ENCODE measurements at regions not wholly inside any gene's neighbourhood (a gene's known extent, or its start where the extent isn't known, plus 50 kb on each side); places are given as distances from the start of the nearest gene placed in this dataset.

DNA sequence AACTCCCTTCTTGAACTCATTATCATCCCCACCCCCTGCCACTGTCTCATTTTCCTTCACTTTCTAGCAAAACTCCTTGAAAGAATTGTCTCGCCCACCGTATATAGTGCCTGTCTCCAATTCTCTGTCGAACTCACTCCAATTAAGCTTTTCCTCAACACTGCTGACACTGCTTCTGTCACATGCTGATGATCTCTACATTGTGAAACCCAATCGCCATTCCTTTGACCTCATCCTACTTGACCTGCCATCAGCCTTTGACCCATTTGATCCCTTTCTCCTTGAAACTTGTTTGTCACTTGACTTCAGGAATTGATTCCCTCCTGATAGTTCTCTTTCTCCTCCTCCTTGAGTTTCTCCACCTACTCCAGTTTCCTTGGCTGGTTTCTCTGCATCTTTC is 54.8 kb downstream of the CCDC71L start:
- DNase-seq: no peak

DNA sequence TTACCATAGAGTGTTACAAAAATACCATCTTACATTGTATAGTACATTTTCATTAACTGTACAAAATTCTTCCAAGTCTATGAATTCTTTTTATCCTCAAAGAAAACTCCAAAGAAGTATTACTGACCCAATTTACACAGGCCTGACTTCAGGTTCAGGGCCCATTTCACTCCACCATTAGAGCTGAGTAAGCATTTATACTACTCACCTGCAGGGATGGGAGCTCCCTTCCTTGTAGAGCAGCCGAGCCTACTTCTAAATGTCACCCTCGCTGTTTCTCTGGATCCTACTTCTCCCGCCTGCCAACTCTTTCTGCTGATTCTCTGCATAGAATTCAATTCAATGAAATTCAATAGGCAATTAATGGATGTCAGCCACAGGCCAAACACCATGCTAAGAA is 56.0 kb downstream of the CCDC71L start:
- DNase-seq: no peak

DNA sequence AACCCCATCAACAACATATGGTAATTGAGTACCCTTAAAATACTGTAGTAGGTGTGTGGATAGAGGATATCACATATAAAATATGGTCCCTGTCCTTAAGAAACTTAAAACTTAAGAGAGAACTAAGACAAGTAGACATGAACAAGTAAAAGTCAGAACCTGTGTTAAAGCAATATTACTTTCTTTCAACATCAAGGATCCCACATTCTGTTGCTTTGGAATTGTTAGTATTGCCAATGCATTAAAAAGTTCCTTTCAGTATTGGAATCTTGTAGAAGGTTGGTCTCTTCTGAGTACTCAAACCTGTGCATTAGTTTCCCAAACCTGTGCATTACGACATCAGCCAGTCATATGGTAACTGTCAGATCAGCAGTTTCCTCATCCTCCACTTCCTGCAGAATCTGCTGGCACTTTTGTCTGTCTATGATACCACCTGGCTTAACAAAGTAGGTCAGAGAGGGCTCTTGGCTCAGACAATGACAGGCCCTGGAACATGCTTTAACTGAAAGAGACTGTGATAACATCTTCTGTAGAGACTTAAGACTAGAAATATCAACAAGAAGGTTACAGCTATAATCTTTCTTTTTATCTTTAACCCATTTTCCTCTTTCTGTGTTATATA is 56.5 kb downstream of the CCDC71L start:
- no peak for DNase-seq

DNA sequence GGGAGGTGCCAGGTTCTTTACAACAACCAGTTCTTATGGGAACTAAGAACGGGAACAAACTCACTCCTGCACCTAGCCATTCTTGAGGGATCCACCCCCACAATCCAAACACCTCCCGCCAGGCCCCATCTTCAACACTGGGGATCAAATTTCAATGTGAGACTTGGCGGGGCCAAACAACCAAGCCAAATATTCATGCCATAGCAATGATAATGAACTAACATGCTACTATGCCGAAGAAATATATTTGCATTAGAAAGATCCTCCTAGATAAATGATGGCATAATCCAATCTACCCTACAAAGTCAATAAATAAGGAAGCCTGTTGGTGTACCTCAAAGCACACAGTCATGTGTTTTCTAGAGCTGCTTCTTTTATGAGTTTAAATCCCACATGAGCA is 57.6 kb downstream of the CCDC71L start:
- DNase-seq: no peak

DNA sequence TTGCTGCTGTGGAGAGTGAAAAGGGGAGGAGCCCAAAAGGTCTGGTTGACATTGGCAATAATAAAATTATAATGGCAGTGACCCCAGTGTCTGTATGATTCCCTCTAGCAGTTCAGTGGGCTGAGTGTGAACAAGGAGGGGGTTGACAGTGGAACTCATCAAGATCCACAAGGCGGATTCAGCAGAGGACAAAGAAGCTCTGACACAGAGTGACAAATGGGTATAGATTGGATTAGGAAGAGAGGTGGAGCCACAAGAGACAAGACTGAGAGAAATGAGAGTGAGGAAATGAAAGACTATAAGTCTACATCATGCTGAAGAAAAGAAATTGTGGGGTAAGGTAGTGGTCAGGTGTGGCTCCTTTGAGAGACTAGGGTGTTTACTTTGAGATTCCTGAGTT is 58.9 kb downstream of the CCDC71L start:
- DNase-seq: no peak

DNA sequence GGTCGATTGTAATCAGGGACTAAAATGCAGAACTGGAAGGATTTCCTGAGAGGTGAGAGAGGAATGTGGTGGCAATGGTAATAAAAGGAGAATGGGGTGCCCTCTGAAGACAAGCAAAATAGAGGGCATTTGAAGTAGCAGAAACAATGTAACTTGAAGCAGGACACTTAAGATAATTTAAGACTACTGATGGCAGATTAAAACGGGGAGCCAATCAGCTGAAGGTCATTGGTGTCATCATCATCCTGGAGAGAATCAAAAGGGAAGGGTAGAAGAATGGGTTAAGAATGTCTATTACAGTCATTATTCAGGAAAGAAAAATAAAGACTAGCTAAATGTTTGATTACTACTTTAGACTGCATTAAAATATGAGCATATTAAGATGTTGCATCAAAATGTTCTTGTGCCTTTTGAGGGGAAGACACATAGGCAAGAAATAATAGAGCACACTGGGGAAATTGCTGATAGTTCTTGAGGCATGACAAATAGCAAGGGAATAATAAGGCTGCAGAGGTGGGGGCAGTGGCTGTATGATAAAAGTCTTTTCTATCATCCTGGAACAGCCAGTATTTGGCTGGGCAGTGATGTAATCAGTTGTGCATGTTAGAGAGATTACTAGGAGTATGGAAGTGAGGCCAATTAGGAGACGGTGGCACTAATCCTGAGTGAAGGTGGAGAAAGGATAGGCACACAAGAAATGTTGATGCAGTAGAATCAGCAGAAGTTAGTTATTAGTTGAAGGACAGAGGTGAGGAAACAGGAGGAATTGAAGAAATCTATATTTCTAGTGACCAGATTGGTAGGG is 60.2 kb downstream of the CCDC71L start:
- DNase-seq: no peak

DNA sequence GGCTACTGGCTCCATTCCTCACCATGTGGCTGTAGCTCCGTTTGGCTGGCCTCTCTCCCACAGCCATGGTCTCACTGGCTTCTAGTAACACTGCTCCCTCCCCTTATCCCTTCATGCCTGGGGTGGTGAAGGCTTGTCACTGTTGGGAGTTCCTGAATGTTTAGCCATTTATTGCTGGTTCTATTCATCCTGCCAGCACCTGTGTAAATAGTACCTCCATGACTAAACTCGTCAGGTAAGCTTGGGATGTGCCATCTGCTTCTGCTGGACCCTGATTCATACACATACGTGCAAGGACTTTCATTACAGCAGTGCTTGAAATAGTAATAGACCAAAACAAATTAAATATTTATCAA is 61.6 kb downstream of the CCDC71L start:
- DNase-seq: no peak

DNA sequence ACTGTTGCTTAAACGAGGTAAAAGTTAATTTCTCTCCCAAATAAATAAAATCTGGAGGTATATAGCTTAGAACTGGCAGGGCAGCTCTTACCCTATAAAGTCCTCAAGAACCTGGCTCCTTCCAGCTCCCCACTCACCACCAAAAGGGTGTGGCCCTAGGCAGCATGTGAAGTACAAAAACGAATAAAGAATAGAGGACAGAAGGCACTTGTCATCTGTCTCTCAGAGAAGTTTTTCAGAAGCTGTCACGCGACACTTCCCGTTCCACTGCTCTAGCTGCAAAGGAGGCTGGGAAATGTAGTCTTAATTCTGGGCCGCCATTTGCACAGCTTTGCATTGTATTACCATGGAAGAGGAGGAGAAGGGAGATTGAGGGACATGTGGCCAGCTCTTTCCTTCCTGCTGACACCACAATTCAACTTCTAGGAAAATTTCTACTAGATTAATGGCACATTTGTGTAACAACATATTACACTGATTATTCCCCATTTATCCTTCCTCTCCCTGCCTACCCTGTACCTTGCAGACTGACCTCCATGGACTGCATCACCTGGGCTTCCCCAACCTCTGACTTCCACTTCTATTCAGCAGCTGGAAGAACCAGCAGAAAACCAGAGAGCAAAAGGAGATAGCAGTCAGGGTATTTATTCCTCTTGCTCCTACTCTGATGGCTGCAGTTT is 62.2 kb downstream of the CCDC71L start:
- no peak for DNase-seq

DNA sequence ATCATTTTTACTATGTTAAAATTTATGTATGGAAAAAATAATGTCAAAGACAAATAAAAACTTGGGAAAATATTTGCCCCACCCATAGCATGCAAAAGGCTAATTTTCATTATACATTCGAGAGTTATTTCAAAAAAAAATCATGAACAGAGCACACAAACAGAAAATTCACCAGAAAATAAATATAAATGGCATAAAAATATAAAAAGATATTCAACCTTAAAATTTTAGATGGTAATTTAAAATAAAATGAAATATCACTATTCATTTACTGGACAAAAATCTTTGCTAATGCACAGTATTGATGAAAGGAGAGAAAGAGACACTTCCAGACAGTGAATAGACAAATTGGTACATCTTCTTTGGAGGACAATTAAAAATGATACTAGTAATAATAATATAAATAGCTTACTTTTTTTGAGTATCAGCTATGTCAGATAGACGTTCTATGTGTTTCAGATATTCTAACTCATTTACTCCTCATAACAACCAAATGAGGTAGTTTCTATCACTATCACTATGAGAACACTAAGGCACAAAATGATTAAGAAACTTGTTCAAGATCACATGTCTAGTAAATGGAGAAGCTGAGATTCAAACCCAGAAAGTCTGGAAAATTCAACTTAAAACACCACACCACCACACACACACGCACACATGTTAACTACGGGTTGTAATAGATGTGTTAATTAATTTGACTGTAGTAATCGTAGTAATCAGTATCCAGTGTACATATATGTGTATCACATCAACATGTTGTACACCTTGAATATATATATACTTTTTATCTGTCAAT is 63.0 kb downstream of the CCDC71L start:
- no peak for DNase-seq

DNA sequence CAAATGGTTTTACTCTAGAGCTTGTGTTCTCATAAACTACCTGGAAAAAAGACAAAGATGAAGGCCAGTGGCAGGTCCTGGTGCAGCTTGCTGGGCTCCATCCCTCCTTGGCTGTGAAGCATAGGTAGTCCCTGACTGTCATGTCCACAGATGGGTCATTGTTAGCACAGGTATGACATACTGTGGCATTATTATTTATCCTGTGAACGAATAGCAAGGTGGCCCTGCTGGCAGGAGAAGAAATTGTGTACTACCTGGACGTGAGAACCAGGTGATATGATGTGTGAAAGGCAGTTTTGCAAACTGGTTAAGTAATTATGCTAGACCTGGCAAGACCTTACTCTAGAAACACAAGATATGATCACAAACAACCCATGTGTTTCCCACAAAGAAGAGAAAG is 63.9 kb downstream of the CCDC71L start:
- DNase-seq: no peak

DNA sequence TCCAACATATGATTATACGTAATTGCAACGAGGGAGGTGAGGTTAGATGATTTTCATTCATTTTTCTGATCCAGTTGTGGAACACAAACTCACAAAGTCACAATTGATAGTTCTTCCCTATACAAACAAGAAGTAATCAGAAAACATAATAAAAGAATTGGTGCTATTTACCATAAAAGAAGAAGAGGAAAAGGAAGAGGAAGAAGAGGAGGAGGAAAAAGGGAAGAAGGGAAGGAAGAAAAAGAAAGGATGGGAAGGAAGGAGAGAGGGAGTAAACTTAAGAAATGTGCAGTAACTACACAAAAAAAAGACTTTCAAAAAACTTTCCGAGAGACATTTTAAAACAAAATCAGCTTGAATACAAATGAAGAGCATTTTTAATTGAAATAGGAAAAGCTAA is 65.0 kb downstream of the CCDC71L start:
- DNase-seq: no peak

DNA sequence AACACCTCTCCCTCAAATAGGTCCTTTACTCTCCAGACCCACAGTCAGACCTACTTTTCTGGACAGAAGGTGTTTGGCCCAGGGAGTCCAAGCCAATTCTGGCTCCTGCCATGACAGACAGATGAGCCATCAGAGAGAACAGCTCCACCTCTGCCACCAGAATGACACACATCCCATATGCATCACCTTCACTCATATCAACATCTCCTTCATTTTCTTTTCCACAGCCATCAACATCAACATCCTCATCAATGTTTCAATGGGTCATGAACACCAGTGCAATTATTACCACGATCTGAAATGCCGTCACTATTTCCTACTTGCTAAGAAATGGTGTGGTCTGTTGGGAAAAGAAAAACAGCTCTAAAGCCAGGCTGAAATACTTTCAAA is 67.9 kb downstream of the CCDC71L start:
- no peak for DNase-seq

DNA sequence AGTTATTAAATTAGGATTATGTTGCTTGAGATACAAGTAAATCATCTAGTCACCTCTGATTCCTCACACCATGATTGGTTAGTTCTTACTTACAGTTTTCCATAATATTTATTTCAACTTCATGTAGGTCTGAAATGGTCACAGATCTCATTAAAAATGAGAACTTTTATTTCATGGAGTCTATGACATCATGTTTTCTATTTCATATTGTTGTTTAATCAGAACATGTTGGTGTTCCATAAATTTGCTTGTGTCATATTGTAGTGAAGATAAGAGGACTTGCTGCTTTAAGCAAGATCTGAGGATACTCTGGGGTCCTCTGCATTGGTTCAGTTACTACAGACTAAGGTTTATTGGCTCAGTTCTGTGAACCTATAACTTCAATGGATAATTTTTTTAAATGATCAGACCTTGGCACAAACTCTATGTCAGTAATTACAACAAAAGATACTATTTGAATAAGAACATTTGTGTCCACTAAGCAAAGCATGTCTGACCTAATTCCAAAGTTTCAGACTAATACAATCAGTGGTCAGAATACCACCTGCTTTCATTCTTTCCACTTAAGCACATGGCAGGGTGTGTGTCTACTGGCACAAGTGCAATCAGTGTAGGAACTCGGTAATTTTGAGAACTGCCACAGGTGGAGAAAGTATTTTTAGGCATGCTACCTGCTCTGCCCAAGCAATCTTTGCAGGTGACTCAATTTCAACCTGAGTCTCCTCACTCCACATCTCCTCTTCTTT is 68.5 kb downstream of the CCDC71L start:
- no peak for DNase-seq

DNA sequence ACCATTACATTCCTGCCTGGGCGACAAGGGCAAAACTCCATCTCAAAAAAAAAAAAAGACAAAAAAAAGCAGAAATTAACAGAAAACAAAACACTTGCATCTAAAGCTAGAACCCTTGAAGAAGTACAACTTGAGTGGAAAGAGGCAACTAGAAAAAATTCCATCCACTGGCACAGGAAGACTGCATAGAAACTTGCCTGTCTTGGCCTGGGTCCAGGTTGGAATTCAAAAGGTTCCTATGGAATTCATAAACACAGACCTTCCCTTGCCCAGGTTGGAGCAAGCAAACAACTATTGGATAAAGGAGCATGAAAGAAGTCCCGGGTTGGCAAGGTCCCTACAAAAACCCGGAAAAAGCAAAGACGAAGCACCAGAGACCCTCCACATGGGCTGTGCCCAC is 69.8 kb downstream of the CCDC71L start:
- DNase-seq: no peak

DNA sequence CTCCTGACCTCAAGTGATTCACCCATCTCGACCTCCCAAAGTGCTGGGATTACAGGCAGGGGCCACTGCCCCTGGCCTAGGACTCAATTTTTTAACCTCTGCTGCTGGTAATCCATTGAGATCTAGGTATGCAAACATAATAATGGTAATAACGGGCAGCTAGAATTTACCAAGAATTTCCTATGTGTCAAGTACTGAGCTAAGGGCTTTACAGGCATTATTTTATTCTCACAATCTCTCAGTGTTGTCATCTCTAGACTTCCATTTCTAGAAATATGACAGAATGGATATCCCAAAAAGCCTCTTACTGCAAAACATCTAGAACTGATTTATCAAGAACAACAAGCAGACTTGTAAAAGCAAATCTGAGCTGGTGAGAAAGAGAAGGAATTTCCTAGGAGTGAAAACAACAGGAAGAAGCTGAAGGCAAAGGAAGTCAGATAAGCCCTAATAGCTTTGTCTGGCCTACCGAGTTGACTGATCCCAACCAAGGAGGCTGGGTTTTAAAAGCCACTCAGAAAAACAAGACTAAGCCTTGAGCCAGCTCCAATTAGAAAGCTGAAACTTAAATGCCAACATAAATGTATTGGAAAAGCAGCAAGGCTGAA is 70.6 kb downstream of the CCDC71L start:
- no peak for DNase-seq

DNA sequence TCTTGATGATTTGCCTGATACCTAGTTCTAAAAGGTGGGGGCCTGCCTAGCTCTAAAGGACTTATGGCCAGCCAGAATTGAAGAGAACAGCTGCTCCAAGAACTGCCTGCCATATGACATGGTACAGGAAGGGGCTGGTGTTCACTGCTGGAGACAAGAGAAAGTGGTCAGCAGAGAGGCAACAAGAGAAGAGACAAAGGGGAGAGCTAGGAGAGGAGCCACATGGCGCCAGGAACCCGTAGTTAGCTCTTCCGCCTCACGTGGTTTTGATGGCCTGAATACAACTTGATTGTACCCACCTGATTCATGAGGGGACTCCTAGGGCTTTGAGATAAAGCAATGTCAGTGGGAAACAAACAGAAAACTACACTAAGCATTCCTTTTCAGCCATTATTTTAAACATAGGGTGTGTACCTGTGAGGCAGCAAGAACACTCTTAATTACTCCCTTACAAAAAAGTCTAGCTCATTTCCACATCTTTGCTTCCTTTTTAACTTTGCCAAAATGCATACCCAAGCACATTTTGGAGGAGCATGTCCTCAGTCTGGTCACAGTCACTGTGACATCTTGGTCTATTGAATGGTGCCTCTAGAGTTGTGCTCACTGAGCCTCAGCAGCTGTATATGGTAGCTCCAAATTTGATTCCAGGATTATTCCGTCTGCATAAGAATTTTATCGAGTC is 71.6 kb downstream of the CCDC71L start:
- no peak for DNase-seq

DNA sequence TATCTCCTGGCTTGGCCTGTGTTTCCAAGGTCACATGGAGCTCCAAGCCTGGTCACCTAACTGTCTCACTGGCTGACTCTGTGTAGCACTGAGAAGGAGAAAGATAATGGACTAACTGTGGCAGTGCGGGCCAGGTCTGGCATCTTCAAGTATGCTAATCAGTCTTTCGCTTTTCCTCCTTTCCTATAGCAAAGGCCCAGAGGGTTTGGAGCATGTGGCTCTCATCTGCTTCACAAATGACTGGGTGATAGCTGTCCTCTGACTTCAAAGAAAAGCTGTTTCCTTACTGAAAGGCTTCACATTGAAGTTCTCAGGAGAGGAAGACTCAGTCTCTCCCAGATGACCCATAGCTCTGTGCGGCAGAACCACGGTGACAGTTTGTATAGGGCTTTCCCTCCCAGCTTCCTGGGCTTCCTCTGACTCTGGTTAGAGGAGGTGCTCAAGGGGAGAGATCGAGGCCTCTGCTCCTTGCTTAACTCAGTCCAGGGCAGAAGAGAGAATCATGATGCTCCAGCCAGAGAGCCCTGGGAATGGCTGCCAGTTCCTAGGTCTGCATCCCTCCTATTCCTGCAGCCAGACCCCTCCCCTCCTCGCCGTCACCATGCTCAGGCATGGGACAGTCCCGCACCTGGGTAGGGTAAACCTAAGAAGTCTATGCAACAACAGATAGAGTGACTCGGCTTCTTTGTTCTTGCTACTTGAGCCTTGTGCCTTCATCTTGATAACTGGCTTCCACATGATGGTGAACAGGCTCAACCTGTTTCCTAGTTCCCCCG is 72.3 kb downstream of the CCDC71L start:
- no peak for DNase-seq

DNA sequence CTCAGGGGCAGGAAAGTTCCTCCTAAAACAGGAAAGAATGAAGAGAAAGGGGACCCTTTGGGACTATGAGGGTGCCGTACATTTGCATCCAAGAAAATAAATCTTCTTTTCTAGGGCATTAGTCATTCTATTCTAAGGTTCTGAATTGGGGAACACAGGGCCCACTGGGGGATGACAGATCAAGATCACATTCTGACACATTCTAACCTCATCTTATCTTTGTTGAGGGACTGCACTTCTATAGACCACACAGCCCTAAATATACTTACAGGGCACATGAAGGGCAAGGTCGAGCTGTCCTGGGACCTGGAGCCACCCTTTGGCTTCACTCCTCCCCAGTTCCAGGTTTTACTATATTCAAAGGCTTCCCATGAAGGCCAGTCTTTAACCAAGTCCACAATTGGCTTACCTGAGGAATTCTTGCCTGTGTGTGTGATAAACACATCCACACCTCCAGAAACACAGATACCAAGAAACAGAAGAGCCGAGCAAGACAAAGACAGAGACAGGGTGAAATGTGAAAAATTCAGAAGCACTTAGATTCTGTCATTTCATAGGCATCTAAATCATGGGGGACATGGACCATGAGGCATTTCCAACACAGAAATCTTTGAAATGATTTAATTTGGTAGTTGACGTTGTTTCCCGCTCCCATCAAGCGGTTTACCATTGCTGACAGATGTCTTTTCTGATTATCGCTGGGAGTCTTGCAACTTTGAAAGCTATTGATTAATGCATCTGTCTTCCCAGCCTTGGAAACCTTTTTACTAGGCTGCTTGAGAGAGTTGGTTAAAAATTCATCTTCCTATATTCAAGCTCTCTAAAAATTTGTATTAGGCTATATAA is 75.8 kb downstream of the CCDC71L start:
- no peak for DNase-seq

DNA sequence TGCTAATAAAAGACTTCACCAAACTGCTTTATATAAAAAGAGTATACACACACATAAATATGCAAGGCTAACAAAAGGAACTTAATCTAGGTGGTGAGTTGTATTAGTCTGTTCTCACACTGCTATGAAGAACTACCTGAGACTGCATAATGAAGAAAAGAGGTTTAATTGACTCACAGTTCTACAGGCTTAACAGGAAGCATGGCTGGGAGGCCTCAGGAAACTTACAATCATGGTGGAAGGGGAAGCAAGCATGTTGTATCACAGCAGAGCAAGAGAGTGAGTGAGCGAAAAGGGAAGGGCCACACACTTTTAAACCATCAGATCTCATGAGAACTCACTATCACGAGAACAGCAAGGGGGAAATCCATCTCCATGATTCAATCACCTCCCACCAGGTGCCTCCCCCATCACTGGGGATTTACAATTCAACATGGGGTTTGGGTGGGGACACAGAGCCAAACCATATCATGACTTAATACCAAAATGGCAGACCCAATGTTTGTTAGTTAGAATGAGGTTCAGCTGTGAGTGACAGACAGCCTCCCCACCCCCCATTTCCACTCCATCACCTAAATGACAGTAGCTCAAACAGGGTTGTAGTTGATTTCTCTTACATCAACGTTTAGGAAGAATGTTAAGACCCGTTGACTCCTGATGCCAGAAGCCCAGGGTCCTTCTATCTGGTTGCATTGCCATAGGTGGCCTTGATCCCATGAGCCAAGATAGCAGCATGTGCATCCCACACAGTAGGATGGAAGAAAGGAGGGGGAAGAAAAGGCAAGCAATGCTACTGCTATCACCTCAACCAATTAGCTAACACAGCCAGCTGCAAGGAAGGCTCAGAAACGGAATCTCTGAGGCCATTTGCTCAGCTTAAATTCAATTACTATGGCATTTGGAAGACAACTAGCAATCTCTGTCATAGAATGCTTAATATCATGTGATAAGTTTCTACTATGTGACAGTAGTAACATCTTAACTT is 77.0 kb downstream of the CCDC71L start:
- DNase-seq: no peak
